Smooth muscle cell (in vitro differentiated cells): ENCODE measurements at regions not wholly inside any gene's neighbourhood (a gene's known extent, or its start where the extent isn't known, plus 50 kb on each side); places are given as distances from the start of the nearest gene placed in this dataset.
A peak's percentile ranks its signal among the peaks of the same experiment; 100 is the strongest.

Experiments used
- DNase-seq: peaks from one replicate; lab custom pipeline; 2025; ENCODE audit not compliant: unreplicated experiment; lab: John Stamatoyannopoulos, UW
- H2AFZ ChIP-seq: fragments of 200-600 bp; sonication (generic); 2 replicates; pipeline ENCODE4 v1.6.0; 2016; ENCODE audit warnings: antibody characterized with exemption, low read depth, mild to moderate bottlenecking
- H3F3A ChIP-seq: fragments of 200-600 bp; sonication (generic); 2 replicates; pipeline ENCODE4 v1.6.0; 2017; ENCODE audit warnings: antibody characterized with exemption, low read depth
- H3K27ac ChIP-seq: fragments of 200-600 bp; sonication (generic); 2 replicates; pipeline ENCODE4 v1.5.1; 2016; ENCODE audit warnings: low read depth, mild to moderate bottlenecking
- H3K27me3 ChIP-seq: fragments of 200-600 bp; sonication (generic); 2 replicates; pipeline ENCODE4 v1.6.1; 2016; ENCODE audit warnings: low read depth, mild to moderate bottlenecking
- H3K36me3 ChIP-seq: fragments of 200-600 bp; sonication (generic); 2 replicates; pipeline ENCODE4 v1.5.1; 2016; ENCODE audit warnings: low read depth
- H3K4me1 ChIP-seq: fragments of 200-600 bp; sonication (generic); 2 replicates; pipeline ENCODE4 v1.5.1; 2016; ENCODE audit warnings: low read depth
- H3K4me2 ChIP-seq: fragments of 200-600 bp; sonication (generic); 2 replicates; pipeline ENCODE4 v1.6.0; 2016; ENCODE audit warnings: mild to moderate bottlenecking
- H3K4me3 ChIP-seq: fragments of 200-600 bp; sonication (generic); 2 replicates; pipeline ENCODE4 v1.5.1; 2016; ENCODE audit warnings: mild to moderate bottlenecking
- H3K79me2 ChIP-seq: fragments of 200-600 bp; sonication (generic); 2 replicates; pipeline ENCODE4 v1.6.0; 2016; ENCODE audit warnings: low read depth, mild to moderate bottlenecking
- H3K9ac ChIP-seq: fragments of 200-600 bp; sonication (generic); 2 replicates; pipeline ENCODE4 v1.6.0; 2016; ENCODE audit warnings: low read depth
- H3K9me3 ChIP-seq: fragments of 200-600 bp; sonication (generic); replicated peaks from 2 replicates; pipeline ENCODE4 v1.5.1; 2016; ENCODE audit warnings: low read depth
- H4K20me1 ChIP-seq: fragments of 200-600 bp; sonication (generic); 2 replicates; pipeline ENCODE4 v1.6.0; 2016; ENCODE audit warnings: low read depth
- WGBS: methylation state at CpG from one replicate; pipeline ENCODE4 v1.1.7; 2016; ENCODE audit warnings: low lambda C conversion rate; 5-methylcytosine and 5-hydroxymethylcytosine counted together
- TF ChIP-seq, protein P1 (sequence below): fragments of 200-600 bp; sonication (generic); IDR thresholded peaks from 2 replicates; pipeline ENCODE4 v1.5.1; 2017; ENCODE audit warnings: borderline replicate concordance, mild to moderate bottlenecking, antibody characterized with exemption; ENCODE audit not compliant: insufficient read depth, poor library complexity, severe bottlenecking

DNA sequence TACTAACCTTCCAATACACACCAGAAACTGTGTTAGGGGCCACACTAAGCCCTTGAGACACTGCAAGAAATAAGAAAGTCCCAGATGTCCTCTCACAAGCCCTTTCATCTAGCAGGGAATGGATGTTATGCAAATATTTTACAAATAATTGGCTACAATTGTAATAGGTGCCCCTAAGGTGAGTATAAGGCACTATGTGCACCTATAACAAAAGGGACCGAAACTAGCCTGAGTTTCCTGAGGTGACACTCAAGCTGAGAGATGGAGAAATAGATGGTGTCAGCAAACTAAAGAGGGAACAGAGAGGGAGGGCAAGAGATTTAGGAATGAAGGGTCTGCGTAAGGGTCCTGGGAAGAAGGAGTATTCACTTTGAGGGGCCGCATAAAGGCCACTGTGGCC lies 212.6 kb downstream of the TTC8 start:
- TF ChIP-seq, protein P1, sequence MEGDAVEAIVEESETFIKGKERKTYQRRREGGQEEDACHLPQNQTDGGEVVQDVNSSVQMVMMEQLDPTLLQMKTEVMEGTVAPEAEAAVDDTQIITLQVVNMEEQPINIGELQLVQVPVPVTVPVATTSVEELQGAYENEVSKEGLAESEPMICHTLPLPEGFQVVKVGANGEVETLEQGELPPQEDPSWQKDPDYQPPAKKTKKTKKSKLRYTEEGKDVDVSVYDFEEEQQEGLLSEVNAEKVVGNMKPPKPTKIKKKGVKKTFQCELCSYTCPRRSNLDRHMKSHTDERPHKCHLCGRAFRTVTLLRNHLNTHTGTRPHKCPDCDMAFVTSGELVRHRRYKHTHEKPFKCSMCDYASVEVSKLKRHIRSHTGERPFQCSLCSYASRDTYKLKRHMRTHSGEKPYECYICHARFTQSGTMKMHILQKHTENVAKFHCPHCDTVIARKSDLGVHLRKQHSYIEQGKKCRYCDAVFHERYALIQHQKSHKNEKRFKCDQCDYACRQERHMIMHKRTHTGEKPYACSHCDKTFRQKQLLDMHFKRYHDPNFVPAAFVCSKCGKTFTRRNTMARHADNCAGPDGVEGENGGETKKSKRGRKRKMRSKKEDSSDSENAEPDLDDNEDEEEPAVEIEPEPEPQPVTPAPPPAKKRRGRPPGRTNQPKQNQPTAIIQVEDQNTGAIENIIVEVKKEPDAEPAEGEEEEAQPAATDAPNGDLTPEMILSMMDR = no peak
- Histone ChIP-seq H3K4me3 (no peak overlapping the region), H3K4me1 (no peaks in the 10 kb centered on the region), H3K9ac (no peak overlapping the region), H3K79me2 (no peaks in the 10 kb centered on the region), H2AFZ (no peak overlapping the region), H3K27me3 (no peaks in the 10 kb centered on the region), H3F3A (no peaks in the 10 kb centered on the region), H3K9me3 (no peaks in the 10 kb centered on the region), H4K20me1 (no peaks in the 10 kb centered on the region), H3K36me3 (no peaks in the 10 kb centered on the region), H3K27ac (no peak overlapping the region), H3K4me2 (no peak overlapping the region)
- 100% methylated on average over 3 of the region's 3 CpGs for WGBS
- no peak for DNase-seq

DNA sequence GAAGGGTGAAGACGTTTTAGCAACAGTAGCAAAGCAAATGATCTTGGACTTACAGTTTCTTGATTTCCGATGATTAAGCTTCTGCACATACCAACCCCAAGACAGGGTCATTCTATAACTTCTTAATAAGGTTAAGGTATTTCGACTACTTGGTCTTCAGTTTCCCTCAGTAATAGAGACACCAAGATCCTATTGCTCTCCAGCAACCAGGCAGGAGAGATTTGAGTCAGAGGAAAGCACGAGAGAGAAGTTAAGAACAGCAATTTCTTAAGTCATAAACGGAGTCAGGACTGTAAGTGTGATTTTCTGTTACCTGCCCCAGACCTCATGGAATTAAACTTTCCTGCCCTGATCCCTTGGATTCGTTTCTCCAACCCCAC lies 215.6 kb downstream of the TTC8 start:
- H4K20me1 ChIP-seq = no peaks in the 10 kb centered on the region
- H3K4me2 ChIP-seq = no peak overlapping the region
- TF ChIP-seq, protein P1 = no peak
- H3K9me3 ChIP-seq = peaks cover 5% of the 10 kb centered on the region
- DNase-seq = no peak
- no peaks in the 10 kb centered on the region for H3K79me2 ChIP-seq
- peak overlapping the region; percentile 85 for H3K27ac ChIP-seq
- no peaks in the 10 kb centered on the region for H3K4me1 ChIP-seq
- no peaks in the 10 kb centered on the region for H3K27me3 ChIP-seq
- 35% methylated on average over 6 of the region's 6 CpGs for WGBS
- H3F3A ChIP-seq = no peaks in the 10 kb centered on the region
- H2AFZ ChIP-seq = peak overlapping the region; percentile 83
- H3K9ac ChIP-seq = no peak overlapping the region
- H3K36me3 ChIP-seq = no peaks in the 10 kb centered on the region
- H3K4me3 ChIP-seq = no peak overlapping the region

DNA sequence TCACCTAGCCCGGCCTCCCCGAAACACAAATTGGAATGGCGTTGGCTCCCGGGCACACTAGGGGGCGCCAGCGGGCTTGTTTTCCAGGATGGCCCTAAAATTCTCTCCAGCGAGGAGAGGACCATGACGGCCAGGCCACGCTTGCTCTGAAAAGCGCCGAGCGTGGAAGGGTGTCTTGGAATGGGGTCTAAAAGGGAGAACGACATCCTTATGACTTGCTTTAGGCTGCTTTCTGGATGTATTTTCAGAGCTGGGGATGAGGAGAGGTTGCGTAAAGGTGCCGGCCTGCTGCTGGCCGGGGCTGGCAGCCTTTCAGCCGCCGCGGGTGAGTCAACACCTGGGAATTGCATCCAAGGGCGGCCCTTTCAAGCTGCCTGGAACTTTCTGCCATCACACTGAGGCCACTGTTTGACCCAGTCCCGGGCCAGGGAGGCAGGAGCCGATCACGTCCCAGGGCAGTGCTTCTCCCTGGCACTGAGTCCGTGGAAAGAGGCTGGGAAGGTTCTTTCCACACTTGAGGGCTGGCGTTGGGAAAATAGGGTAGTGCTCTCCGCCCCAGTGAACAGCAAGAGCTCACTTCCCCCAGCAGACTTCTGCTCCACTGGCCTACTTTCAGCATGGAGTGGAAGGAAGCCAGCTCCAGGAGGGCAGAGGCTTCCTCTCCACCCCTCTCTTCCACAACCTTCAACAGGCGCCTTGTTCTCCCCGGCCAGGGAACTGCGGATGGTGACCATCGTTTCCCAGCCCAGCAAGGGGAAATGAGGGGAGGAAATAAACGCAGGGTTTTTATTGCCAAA lies 216.2 kb downstream of the TTC8 start:
- H3K36me3 ChIP-seq = no peaks in the 10 kb centered on the region
- peak overlapping the region; percentile 84 for H3K4me2 ChIP-seq
- peaks cover 5% of the 10 kb centered on the region for H3K9me3 ChIP-seq
- peak; percentile 80 for DNase-seq
- no peaks in the 10 kb centered on the region for H4K20me1 ChIP-seq
- H3K27me3 ChIP-seq = no peaks in the 10 kb centered on the region
- peak overlapping the region; percentile 53 for H3K4me3 ChIP-seq
- peak overlapping the region; percentile 85 for H3K27ac ChIP-seq
- H3K4me1 ChIP-seq = no peaks in the 10 kb centered on the region
- WGBS = 13% methylated on average over 31 of the region's 31 CpGs
- TF ChIP-seq, protein P1 = peak; percentile 100
- H3F3A ChIP-seq = no peaks in the 10 kb centered on the region
- peak overlapping the region; percentile 83 for H2AFZ ChIP-seq
- H3K79me2 ChIP-seq = no peaks in the 10 kb centered on the region
- peak overlapping the region; percentile 70 for H3K9ac ChIP-seq

DNA sequence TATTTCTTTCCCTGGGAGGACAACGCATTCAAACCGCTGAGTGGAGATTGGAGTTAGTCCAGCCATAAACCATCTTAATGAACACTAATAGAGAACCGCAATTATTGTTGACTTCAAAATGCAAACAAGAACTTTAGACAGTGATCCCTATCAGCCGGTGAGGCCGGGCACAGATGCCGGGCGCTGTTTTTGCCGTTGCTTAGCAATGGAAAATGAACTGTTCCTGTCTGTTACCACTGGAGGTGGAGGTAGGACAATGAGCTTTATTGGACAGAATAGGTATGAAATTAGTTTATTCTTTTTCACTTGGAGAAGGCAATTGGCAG lies 216.8 kb downstream of the TTC8 start:
- Histone ChIP-seq H3F3A (no peaks in the 10 kb centered on the region), H3K27ac (peak overlapping the region; percentile 85), H3K79me2 (no peaks in the 10 kb centered on the region), H3K4me1 (no peaks in the 10 kb centered on the region), H3K9ac (peak overlapping the region; percentile 70), H4K20me1 (no peaks in the 10 kb centered on the region), H3K4me3 (peak overlapping the region; percentile 53), H2AFZ (peak overlapping the region; percentile 83), H3K36me3 (no peaks in the 10 kb centered on the region), H3K4me2 (peak overlapping the region; percentile 84), H3K9me3 (peaks cover 5% of the 10 kb centered on the region), H3K27me3 (no peaks in the 10 kb centered on the region)
- 66% methylated on average over 8 of the region's 8 CpGs for WGBS
- DNase-seq = no peak
- TF ChIP-seq, protein P1 = no peak
